Astrocyte of the spinal cord (primary cell): ENCODE measurements at regions not wholly inside any gene's neighbourhood (a gene's known extent, or its start where the extent isn't known, plus 50 kb on each side); places are given as distances from the start of the nearest gene placed in this dataset.
"Not testable (repeated sequence)": the region's sequence is repeated elsewhere in the genome, so short reads cannot be mapped to it uniquely, and the experiment has no call there.

Experiments
- DNase-seq: peaks from one replicate; pipeline ENCODE4 v3.0.0; 2011; ENCODE audit warnings: low read depth, low spot score
- H3K4me3 ChIP-seq: 2 replicates; pipeline ENCODE4 v1.5.1; 2011; ENCODE audit warnings: low read depth, mild to moderate bottlenecking, low read length, moderate library complexity
- in situ Hi-C: cut with HindIII; loops from 2 replicates; pipeline ENCODE4 v1.10.0; 2017; ENCODE audit warnings: low sequenced_read_pairs
- TF ChIP-seq, protein P1 (sequence below): IDR thresholded peaks from 2 replicates; pipeline ENCODE4 v1.5.1; 2012; ENCODE audit warnings: low read depth, mild to moderate bottlenecking, low read length, inconsistent platforms

DNA sequence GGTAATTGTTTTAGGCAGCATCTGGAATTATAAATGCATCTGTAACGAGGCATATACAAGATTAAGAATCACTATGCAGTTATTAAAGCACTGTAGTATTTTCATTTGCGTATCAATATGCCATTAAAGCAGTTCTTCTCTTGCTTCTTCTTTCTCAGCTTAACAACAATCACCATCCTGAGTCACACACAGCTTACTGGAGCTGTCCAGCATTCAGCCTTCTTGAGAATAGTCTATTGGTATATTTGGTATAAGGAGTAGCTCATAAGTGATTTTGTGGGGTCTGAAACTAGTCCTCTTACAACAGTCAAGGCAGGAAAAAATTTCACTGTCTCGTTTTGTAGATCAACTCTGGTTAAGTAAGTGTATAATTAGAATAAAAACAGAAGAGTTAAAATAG, 523.0 kb upstream of the FOXG1 start:
- peak; percentile 34 for DNase-seq
- in situ Hi-C loops = no loop called here
- H3K4me3 ChIP-seq = no peak overlapping the region
- TF ChIP-seq, protein P1, sequence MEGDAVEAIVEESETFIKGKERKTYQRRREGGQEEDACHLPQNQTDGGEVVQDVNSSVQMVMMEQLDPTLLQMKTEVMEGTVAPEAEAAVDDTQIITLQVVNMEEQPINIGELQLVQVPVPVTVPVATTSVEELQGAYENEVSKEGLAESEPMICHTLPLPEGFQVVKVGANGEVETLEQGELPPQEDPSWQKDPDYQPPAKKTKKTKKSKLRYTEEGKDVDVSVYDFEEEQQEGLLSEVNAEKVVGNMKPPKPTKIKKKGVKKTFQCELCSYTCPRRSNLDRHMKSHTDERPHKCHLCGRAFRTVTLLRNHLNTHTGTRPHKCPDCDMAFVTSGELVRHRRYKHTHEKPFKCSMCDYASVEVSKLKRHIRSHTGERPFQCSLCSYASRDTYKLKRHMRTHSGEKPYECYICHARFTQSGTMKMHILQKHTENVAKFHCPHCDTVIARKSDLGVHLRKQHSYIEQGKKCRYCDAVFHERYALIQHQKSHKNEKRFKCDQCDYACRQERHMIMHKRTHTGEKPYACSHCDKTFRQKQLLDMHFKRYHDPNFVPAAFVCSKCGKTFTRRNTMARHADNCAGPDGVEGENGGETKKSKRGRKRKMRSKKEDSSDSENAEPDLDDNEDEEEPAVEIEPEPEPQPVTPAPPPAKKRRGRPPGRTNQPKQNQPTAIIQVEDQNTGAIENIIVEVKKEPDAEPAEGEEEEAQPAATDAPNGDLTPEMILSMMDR = no peak

DNA sequence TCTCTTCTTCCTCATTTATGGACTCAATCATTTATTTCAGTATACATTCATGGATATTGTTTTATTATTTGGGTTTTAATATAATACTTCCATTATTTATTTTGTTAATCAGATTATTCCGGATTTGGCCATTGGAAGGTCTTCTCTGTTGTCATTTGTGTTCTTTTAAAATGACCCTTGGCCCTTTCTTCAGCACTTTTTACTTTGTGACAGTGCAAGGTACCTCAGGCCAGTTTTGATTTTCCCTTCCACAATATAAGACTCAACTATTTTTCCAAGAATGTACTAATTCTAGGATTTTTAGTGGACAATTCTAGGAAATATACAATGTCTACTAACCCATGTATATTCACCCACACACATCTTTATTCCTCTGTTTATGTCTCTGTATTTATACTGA, 521.4 kb upstream of the FOXG1 start:
- no peak for DNase-seq
- TF ChIP-seq, protein P1 = no peak
- in situ Hi-C loops = no loop called here
- no peak overlapping the region for H3K4me3 ChIP-seq

DNA sequence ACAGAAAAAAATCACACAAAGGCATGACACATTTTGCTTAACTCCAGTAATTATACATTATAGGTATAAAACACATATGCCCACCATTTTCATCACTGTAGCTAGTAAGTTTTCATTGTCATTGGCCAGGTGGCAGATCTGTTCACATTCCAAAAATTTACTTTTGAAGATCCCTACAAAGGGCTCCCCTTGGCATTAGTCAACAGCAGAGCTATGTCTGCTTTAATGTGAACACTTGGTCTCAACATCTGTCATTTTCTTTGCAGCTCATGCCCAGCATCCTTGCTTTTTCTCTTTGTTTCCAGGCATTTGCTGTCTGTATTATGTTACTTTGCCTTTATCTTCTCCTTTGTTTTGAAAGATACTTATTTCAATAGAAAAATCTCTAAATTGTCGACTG, 519.1 kb upstream of the FOXG1 start:
- in situ Hi-C loops = no loop called here
- no peak overlapping the region for H3K4me3 ChIP-seq
- TF ChIP-seq, protein P1 = no peak
- DNase-seq = no peak

DNA sequence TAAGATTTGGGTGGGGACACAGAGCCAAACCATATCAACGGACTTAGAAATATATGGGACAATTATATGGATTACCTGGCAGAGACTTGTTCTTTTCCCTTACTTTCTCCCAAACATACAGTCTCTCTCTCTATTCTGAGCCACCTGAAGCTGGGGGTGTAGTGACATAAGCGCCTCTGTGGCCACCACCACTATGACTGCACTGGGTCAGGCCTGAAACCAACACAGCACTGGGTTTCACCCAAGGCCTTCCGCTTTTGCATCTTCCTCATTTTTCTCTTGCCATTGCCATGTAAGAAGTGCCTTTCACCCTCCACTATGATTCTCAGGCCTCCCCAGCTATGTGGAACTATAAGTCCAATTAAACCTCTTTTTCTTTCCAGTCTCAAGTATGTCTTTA, 514.5 kb upstream of the FOXG1 start:
- H3K4me3 ChIP-seq, DNase-seq, in situ Hi-C loops: not testable (repeated sequence)

DNA sequence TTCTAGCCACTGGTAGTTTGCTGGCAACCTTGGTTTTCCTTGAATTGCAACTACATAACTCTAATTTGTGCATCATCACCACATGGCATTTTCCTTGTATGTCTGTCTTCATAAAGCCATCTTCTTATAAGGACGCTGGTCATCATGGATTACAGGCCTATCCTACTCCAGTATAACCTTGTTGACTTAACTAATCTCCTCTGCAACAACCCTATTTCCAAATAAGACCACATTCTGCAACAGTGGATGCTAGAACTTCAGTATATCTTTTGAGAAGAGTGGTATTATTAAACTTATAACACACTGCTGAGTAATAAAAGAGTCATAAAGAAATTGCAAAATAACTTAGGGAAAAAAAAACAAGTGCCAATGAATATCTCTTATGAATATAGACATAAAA, 511.8 kb upstream of the FOXG1 start:
- in situ Hi-C loops = no loop called here

DNA sequence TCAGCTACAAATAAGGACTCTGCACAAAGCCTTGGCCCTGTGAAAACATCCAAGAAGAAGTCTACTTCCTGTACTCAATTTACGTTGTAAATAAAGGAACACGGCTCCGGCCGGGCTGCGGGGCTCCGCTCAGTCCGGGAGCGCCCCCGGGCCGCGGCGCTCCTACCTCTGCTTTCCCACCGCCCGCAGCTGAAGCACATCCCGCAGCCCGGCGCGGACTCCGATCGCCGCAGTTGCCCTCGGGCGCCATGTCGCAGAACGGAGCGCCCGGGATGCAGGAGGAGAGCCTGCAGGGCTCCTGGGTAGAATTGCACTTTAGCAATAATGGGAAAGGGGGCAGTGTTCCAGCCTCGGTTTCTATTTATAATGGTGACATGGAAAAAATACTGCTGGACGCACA, 502.3 kb upstream of the FOXG1 start:
- peak; percentile 1 for DNase-seq
- in situ Hi-C loops = no loop called here

More for the DNA sequence above, 511.8 kb upstream of the FOXG1 start:
- TF ChIP-seq, protein P1 = no peak
- H3K4me3 ChIP-seq = no peak overlapping the region
- no peak for DNase-seq

DNA sequence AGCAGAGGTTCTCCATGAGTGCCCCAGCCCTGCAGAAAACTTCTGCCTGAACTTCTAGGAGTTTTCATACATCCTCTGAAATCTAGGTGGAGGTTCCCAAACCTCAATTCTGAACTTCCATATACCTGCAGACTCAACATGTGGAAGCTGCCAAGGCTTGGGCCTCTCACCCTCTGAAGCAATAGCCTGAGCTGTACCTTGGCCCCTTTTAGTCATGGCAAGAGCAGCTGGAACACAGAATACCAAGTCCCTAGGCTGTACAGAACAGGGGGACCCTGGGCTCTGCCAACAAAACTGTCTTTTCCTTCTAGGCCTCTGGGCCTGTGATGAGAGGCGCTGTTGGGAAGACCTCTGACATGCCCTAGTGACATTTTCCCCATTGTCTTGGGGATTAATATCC, 494.3 kb upstream of the FOXG1 start:
- H3K4me3 ChIP-seq = no peak overlapping the region
- in situ Hi-C loops = no loop called here
- TF ChIP-seq, protein P1 = no peak
- DNase-seq = no peak

More for the DNA sequence above, 502.3 kb upstream of the FOXG1 start:
- H3K4me3 ChIP-seq = peak overlapping the region; percentile 20
- TF ChIP-seq, protein P1 = no peak
